Duodenal mucosa (tissue), 2 donors: ENCODE measurements at regions not wholly inside any gene's neighbourhood (a gene's known extent, or its start where the extent isn't known, plus 50 kb on each side); places are given as distances from the start of the nearest gene placed in this dataset.
"Not testable (repeated sequence)": the region's sequence is repeated elsewhere in the genome, so short reads cannot be mapped to it uniquely, and the experiment has no call there.

Experiments
- H3K27ac ChIP-seq: one replicate; pipeline ENCODE4 v1.7.0; 2013; ENCODE audit warnings: low read depth, low read length
- H3K27me3 ChIP-seq, 2 donors: one replicate each; pipeline ENCODE4 v1.7.0; 2013; ENCODE audit warnings: low read length in 2 of 2, control low read depth in 1 of 2; ENCODE audit not compliant: insufficient read depth in 2 of 2, control insufficient read depth in 1 of 2
- H3K36me3 ChIP-seq, 2 donors: one replicate each; pipeline ENCODE4 v1.7.0; 2013; ENCODE audit warnings: low read length in 2 of 2, control low read depth in 1 of 2; ENCODE audit not compliant: insufficient read depth in 2 of 2, control insufficient read depth in 1 of 2
- H3K4me1 ChIP-seq, 2 donors: one replicate each; pipeline ENCODE4 v1.7.0; 2013; ENCODE audit warnings: low read length in 2 of 2, control low read depth in 1 of 2; ENCODE audit not compliant: insufficient read depth in 2 of 2, control insufficient read depth in 1 of 2
- H3K4me3 ChIP-seq, 2 donors: one replicate each; pipeline ENCODE4 v1.7.0; 2013; ENCODE audit warnings: low read length in 2 of 2, low read depth in 1 of 2
- H3K9ac ChIP-seq, 2 donors: one replicate each; pipeline ENCODE4 v1.7.0; 2013; ENCODE audit warnings: low read length in 2 of 2, low read depth in 1 of 2
- H3K9me3 ChIP-seq, 2 donors: one replicate each; pipeline ENCODE4 v1.7.0; 2013; ENCODE audit warnings: low read length in 2 of 2, control low read depth in 1 of 2; ENCODE audit not compliant: control insufficient read depth in 1 of 2

DNA sequence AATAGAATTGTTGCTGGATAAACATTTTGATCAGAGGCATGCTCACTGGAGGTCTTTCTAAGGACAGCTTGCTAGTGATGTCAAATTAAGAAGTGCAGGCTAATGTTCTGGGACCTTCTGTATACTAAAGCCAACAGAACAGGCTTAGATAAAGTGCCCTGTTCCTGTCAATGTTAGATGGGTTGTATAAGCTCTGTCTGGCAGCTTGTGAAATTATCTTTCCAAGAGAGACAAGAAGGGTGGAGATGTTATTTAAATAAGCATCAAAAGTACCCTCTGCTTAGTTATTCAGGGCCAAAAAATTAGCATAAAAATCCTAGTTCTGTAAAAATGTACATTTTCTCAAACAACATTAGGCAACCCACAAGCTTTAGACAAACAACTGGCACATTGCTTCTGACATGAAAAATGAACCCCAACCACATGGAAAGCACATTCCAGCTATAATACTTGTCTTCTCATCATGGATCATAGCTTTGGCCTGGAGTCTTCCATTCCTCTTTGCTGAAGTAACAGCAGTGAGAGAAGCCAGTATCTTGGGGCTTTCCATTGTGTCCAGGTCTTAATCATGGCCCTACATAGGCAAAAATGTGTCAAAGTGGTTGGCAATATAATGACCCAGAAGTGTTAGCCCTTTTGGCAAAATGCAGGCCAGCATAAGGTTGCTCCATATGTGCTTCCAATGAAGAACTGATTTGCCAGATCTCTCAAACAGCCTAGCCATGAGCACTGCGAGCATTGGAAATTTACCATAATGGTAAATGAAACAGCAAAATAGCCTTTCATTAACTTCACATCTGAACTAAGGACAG, 478.1 kb upstream of the ZNF804A start:
- Histone ChIP-seq H3K9ac (no peak overlapping the region), H3K4me1 (no peaks in the 10 kb centered on the region), H3K9me3 (no peaks in the 10 kb centered on the region), H3K27me3 (no peaks in the 10 kb centered on the region), H3K4me3 (no peak overlapping the region), H3K36me3 (no peaks in the 10 kb centered on the region), H3K27ac (no peak overlapping the region)

- H3K4me1 ChIP-seq = no peaks in the 10 kb centered on the region
- H3K4me3 ChIP-seq = no peak overlapping the region
- H3K36me3 ChIP-seq = no peaks in the 10 kb centered on the region
- H3K9me3 ChIP-seq = no peaks in the 10 kb centered on the region
- H3K9ac ChIP-seq = no peak overlapping the region
- no peak overlapping the region for H3K27ac ChIP-seq
- no peaks in the 10 kb centered on the region for H3K27me3 ChIP-seq
These were observed 472.5 kb upstream of the ZNF804A start for GRCh38 chr2:184125867-184126266.

DNA sequence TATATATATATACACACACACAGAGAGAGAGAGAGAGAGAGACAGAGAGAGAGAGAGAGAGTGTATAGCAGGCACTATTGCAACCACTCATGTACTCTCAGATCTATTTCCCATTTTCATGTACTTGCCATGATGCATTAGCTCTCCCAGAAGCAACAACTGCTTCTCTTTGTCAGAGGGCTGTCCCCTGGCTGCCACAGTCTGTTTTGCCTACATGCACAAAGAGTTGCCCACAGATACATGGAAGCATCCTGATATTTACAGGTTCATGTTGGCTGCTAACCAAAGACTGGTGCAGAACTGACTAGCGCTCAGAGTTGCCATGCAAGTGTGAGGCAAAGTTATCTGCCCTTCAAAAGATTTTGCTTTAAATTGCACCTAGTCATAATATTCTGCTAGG, 469.3 kb upstream of the ZNF804A start:
- H3K4me3 ChIP-seq = no peak overlapping the region
- no peaks in the 10 kb centered on the region for H3K36me3 ChIP-seq
- H3K27me3 ChIP-seq = no peaks in the 10 kb centered on the region
- no peaks in the 10 kb centered on the region for H3K9me3 ChIP-seq
- H3K27ac ChIP-seq = no peak overlapping the region
- no peak overlapping the region for H3K9ac ChIP-seq
- H3K4me1 ChIP-seq = no peaks in the 10 kb centered on the region

GRCh38 chr2:184137955-184138354, 460.4 kb upstream of the ZNF804A start:
- Histone ChIP-seq H3K4me3 (no peak overlapping the region), H3K27ac (no peak overlapping the region), H3K9me3 (no peaks in the 10 kb centered on the region), H3K36me3 (no peaks in the 10 kb centered on the region), H3K9ac (no peak overlapping the region), H3K27me3 (no peaks in the 10 kb centered on the region), H3K4me1 (no peaks in the 10 kb centered on the region)

DNA sequence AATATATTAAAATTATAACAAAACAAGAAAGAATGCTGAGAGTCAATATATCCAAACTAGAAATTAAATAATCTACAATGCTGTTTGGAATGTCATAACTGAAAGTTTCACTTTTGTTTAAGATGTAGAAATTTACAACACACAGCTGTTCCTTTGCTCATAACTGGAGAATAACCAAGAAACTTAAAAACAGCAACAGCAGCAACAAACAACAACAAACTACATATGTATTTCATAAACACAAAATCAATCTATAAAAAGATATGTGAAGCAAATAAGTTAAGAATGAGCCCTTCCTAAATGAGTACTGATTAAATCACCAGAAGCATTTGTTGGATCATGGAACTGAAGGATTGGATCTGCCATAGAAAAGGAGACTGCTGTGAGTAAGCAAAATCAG, 456.5 kb upstream of the ZNF804A start:
- Histone ChIP-seq H3K9ac (no peak overlapping the region), H3K4me3 (no peak overlapping the region), H3K4me1 (no peaks in the 10 kb centered on the region), H3K36me3 (no peaks in the 10 kb centered on the region), H3K9me3 (no peaks in the 10 kb centered on the region), H3K27ac (no peak overlapping the region), H3K27me3 (no peaks in the 10 kb centered on the region)

DNA sequence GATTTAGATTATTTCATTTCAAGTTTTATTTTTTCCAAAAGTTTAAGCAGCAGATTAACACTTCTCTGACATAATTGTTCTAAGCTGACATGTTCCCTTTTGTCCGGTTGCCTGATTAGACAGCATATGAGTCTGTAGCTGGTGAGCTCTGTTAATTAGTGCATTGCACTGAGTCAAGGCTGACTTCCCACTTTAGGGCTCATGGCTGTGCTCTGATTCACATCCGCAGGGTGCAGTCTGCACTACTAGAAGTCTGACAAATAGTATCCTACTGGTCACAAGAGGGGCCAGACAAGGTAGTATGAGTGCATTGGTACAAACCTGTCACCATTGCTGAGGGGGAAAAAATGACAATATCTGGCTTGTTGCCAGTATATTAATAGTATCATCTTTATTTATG, 443.9 kb upstream of the ZNF804A start:
- H3K9me3 ChIP-seq = peaks cover 0 to 2% of the 10 kb centered on the region in 2 donors
- no peaks in the 10 kb centered on the region for H3K36me3 ChIP-seq
- no peak overlapping the region for H3K4me3 ChIP-seq
- H3K27ac ChIP-seq = no peak overlapping the region
- no peaks in the 10 kb centered on the region for H3K27me3 ChIP-seq
- H3K4me1 ChIP-seq = no peaks in the 10 kb centered on the region
- H3K9ac ChIP-seq = no peak overlapping the region

GRCh38 chr2:184155791-184156190, 442.5 kb upstream of the ZNF804A start:
- no peaks in the 10 kb centered on the region for H3K9me3 ChIP-seq
- H3K27ac ChIP-seq = no peak overlapping the region
- no peaks in the 10 kb centered on the region for H3K36me3 ChIP-seq
- H3K27me3 ChIP-seq = no peaks in the 10 kb centered on the region
- H3K9ac ChIP-seq = no peak overlapping the region
- no peaks in the 10 kb centered on the region for H3K4me1 ChIP-seq
- no peak overlapping the region for H3K4me3 ChIP-seq

GRCh38 chr2:184157141-184157540, 441.2 kb upstream of the ZNF804A start:
- Histone ChIP-seq H3K9ac (no peak overlapping the region), H3K9me3 (no peaks in the 10 kb centered on the region), H3K27me3 (no peaks in the 10 kb centered on the region), H3K36me3 (no peaks in the 10 kb centered on the region), H3K4me3 (no peak overlapping the region), H3K27ac (no peak overlapping the region), H3K4me1 (no peaks in the 10 kb centered on the region)

- Histone ChIP-seq H3K9me3 (no peaks in the 10 kb centered on the region), H3K27ac (no peak overlapping the region), H3K27me3 (no peaks in the 10 kb centered on the region), H3K9ac (no peak overlapping the region), H3K36me3 (no peaks in the 10 kb centered on the region), H3K4me1 (no peaks in the 10 kb centered on the region), H3K4me3 (no peak overlapping the region)
These were observed 435.9 kb upstream of the ZNF804A start for GRCh38 chr2:184162426-184162825.

GRCh38 chr2:184168823-184169222, 429.5 kb upstream of the ZNF804A start:
- not testable (repeated sequence) for H3K36me3 ChIP-seq, H3K4me1 ChIP-seq, H3K9ac ChIP-seq, H3K4me3 ChIP-seq, H3K27me3 ChIP-seq, H3K27ac ChIP-seq, H3K9me3 ChIP-seq
